Mesenchymal stem cell (in vitro differentiated cells and primary cell): ENCODE measurements at regions not wholly inside any gene's neighbourhood (a gene's known extent, or its start where the extent isn't known, plus 50 kb on each side); places are given as distances from the start of the nearest gene placed in this dataset.

Experiments
- DNase-seq: peaks from one replicate; pipeline ENCODE4 v3.0.0-alpha.2; 2013
- H2AFZ ChIP-seq: one replicate; pipeline ENCODE4 v1.6.1; 2013; ENCODE audit warnings: low read depth, mild to moderate bottlenecking, control low read depth, inconsistent platforms, low read length, moderate library complexity
- H2AK5ac ChIP-seq: 2 replicates; pipeline ENCODE4 v1.6.1; 2013; ENCODE audit warnings: low read length, moderate library complexity, mild to moderate bottlenecking, inconsistent platforms; ENCODE audit not compliant: severe bottlenecking
- H2BK120ac ChIP-seq: one replicate; pipeline ENCODE4 v1.6.1; 2013; ENCODE audit warnings: low read depth, mild to moderate bottlenecking, inconsistent platforms, low read length, moderate library complexity
- H2BK12ac ChIP-seq, 2 experiments: one replicate each; pipeline ENCODE4 v1.6.1; 2013; ENCODE audit warnings: inconsistent platforms in 2 of 2, low read length in 2 of 2, mild to moderate bottlenecking in 2 of 2, moderate library complexity in 2 of 2, control low read depth in 1 of 2
- H2BK15ac ChIP-seq: one replicate; pipeline ENCODE4 v1.6.1; 2013; ENCODE audit warnings: mild to moderate bottlenecking, low read depth, inconsistent platforms; ENCODE audit not compliant: poor library complexity, severe bottlenecking
- H2BK5ac ChIP-seq: 2 replicates; pipeline ENCODE4 v1.6.1; 2013; ENCODE audit warnings: low read depth, mild to moderate bottlenecking, low read length, control low read depth, inconsistent platforms; ENCODE audit not compliant: poor library complexity, severe bottlenecking
- H3K14ac ChIP-seq, 2 experiments: one replicate each; pipeline ENCODE4 v1.6.1; 2013; ENCODE audit warnings: inconsistent platforms in 2 of 2, low read length in 2 of 2, control low read depth in 1 of 2, mild to moderate bottlenecking in 1 of 2, moderate library complexity in 1 of 2
- H3K18ac ChIP-seq, 2 experiments: one replicate each; pipeline ENCODE4 v1.6.1; 2013; ENCODE audit warnings: inconsistent platforms in 2 of 2, low read length in 2 of 2, control low read depth in 1 of 2, low read depth in 1 of 2, mild to moderate bottlenecking in 1 of 2
- H3K23ac ChIP-seq, 2 experiments: one replicate each; pipeline ENCODE4 v1.6.1; 2013; ENCODE audit warnings: inconsistent platforms in 2 of 2, low read length in 2 of 2, mild to moderate bottlenecking in 2 of 2, moderate library complexity in 2 of 2, control low read depth in 1 of 2
- H3K27ac ChIP-seq: 2 replicates; pipeline ENCODE4 v1.5.1; 2013; ENCODE audit warnings: mild to moderate bottlenecking, moderate library complexity, low read length, control low read depth, inconsistent platforms; ENCODE audit not compliant: poor library complexity, severe bottlenecking
- H3K27me3 ChIP-seq, 2 experiments: 2 replicates each; pipeline versions ENCODE4 v1.6.1 to v1.7.0; 2013; ENCODE audit warnings: low read length in 2 of 2, mild to moderate bottlenecking in 2 of 2, moderate library complexity in 2 of 2, control low read depth in 1 of 2, inconsistent platforms in 1 of 2; ENCODE audit not compliant: control insufficient read depth in 1 of 2, insufficient read depth in 1 of 2
- H3K36me3 ChIP-seq, 2 experiments: 2 replicates each; pipeline versions ENCODE4 v1.6.1 to v1.7.0; 2013; ENCODE audit warnings: low read length in 2 of 2, control low read depth in 1 of 2, inconsistent platforms in 1 of 2, low read depth in 1 of 2, mild to moderate bottlenecking in 1 of 2; ENCODE audit not compliant: insufficient read depth in 2 of 2, control insufficient read depth in 1 of 2
- H3K4ac ChIP-seq, 2 experiments: one replicate each; pipeline ENCODE4 v1.6.1; 2013; ENCODE audit warnings: inconsistent platforms in 2 of 2, low read length in 2 of 2, mild to moderate bottlenecking in 2 of 2, moderate library complexity in 2 of 2, control low read depth in 1 of 2, low read depth in 1 of 2
- H3K4me1 ChIP-seq: 2 replicates; pipeline ENCODE4 v1.6.1; 2013; ENCODE audit warnings: low read depth, low read length, control low read depth; ENCODE audit not compliant: control insufficient read depth, insufficient read depth
- H3K4me2 ChIP-seq: 2 replicates; pipeline ENCODE4 v1.6.1; 2013; ENCODE audit warnings: low read length, mild to moderate bottlenecking, inconsistent platforms; ENCODE audit not compliant: poor library complexity, severe bottlenecking
- H3K4me3 ChIP-seq, 2 experiments: 2 replicates each; pipeline versions ENCODE4 v1.5.1 to v1.7.0; 2013; ENCODE audit warnings: low read length in 2 of 2, mild to moderate bottlenecking in 2 of 2, control low read depth in 1 of 2, low read depth in 1 of 2; ENCODE audit not compliant: insufficient read depth in 1 of 2
- H3K79me1 ChIP-seq: replicated peaks from 2 replicates; pipeline ENCODE4 v1.6.1; 2013; ENCODE audit warnings: mild to moderate bottlenecking, control low read depth, low read length, inconsistent platforms; ENCODE audit not compliant: poor library complexity, severe bottlenecking
- H3K9ac ChIP-seq: 2 replicates; pipeline ENCODE4 v1.7.0; 2013; ENCODE audit warnings: mild to moderate bottlenecking, low read length, moderate library complexity
- H3K9me3 ChIP-seq: 2 replicates; pipeline ENCODE4 v1.7.0; 2013; ENCODE audit warnings: mild to moderate bottlenecking, low read length; ENCODE audit not compliant: control insufficient read depth
- H4K8ac ChIP-seq: one replicate; pipeline ENCODE4 v1.6.1; 2013; ENCODE audit warnings: inconsistent platforms, mild to moderate bottlenecking, low read length, moderate library complexity
- H4K91ac ChIP-seq: one replicate; pipeline ENCODE4 v1.6.1; 2013; ENCODE audit warnings: mild to moderate bottlenecking, low read length, inconsistent platforms
- WGBS: methylation state at CpG from one replicate; pipeline ENCODE4 v1.1.7; 2013; ENCODE audit warnings: mixed read lengths; 5-methylcytosine and 5-hydroxymethylcytosine counted together

DNA sequence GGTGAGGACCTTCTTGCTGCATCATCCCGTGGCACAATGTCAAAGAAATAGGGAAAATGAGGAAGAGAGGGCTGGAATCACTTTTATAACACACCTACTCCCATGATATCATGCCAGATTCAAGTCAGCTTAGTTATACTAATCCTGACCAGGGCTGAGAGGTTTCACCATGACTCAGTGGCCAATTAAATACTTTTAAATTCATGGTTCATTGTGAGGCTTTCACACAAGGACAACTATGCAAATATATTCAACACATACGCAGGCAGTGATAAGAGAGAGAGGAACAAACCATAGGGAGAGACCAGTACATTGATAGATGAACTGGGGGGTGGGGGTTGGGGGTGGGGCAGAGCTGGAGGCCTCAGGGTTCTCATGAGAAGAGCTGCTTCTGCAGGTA is 313.1 kb downstream of the LRFN2 start:
- H3K18ac ChIP-seq = no peak overlapping the region
- H3K23ac ChIP-seq = no peak overlapping the region
- no peak overlapping the region for H2BK15ac ChIP-seq
- H3K27me3 ChIP-seq = peaks cover 0 to 4% of the 10 kb centered on the region in 2 experiments
- no peak overlapping the region for H2BK120ac ChIP-seq
- H4K91ac ChIP-seq = no peak overlapping the region
- no peak overlapping the region for H3K27ac ChIP-seq
- H2BK5ac ChIP-seq = no peak overlapping the region
- no peak overlapping the region for H4K8ac ChIP-seq
- no peak overlapping the region for H3K9ac ChIP-seq
- H2BK12ac ChIP-seq = no peak overlapping the region
- H3K9me3 ChIP-seq = no peaks in the 10 kb centered on the region
- no peak for DNase-seq
- WGBS = 61% methylated on average over 2 of the region's 2 CpGs
- no peaks in the 10 kb centered on the region for H3K36me3 ChIP-seq
- no peak overlapping the region for H2AK5ac ChIP-seq
- peaks cover 1% of the 10 kb centered on the region for H3K4me1 ChIP-seq
- H3K14ac ChIP-seq = no peak overlapping the region
- no peak overlapping the region for H3K4me3 ChIP-seq
- H3K79me1 ChIP-seq = no peaks in the 10 kb centered on the region
- no peak overlapping the region for H3K4me2 ChIP-seq
- no peak overlapping the region for H3K4ac ChIP-seq
- no peak overlapping the region for H2AFZ ChIP-seq

DNA sequence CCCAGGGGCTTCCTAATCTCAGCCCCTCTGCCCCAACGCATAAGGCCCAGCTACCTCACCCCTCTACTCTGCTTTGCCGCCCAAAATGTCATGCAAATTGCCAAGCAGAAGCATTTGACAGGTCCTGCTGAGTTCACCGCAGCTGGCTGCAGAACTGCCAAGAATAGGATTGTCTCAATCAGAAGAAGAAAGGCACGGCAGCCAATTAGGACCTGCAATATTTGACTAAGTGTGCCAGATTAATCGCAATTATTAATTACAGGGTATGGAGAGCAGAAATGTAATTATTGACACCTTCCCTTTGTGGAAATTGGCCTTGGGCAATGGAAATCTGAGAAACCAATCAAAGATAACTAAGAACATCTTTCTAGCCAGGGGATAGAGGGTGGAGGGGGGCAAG is 318.6 kb downstream of the LRFN2 start:
- H3K79me1 ChIP-seq = no peaks in the 10 kb centered on the region
- H3K18ac ChIP-seq = no peak overlapping the region
- no peak overlapping the region for H3K4me3 ChIP-seq
- H4K91ac ChIP-seq = no peak overlapping the region
- H2AFZ ChIP-seq = no peak overlapping the region
- H2AK5ac ChIP-seq = no peak overlapping the region
- no peak overlapping the region for H2BK15ac ChIP-seq
- peaks cover 0 to 4% of the 10 kb centered on the region in 2 experiments for H3K27me3 ChIP-seq
- no peak overlapping the region for H3K14ac ChIP-seq
- H3K4ac ChIP-seq = no peak overlapping the region
- H2BK5ac ChIP-seq = no peak overlapping the region
- WGBS = 55% methylated on average over 5 of the region's 5 CpGs
- H3K4me2 ChIP-seq = no peak overlapping the region
- no peaks in the 10 kb centered on the region for H3K36me3 ChIP-seq
- H3K9me3 ChIP-seq = no peaks in the 10 kb centered on the region
- no peak overlapping the region for H3K23ac ChIP-seq
- no peak overlapping the region for H4K8ac ChIP-seq
- no peak overlapping the region for H2BK12ac ChIP-seq
- H3K27ac ChIP-seq = no peak overlapping the region
- no peak overlapping the region for H3K9ac ChIP-seq
- no peak overlapping the region for H2BK120ac ChIP-seq
- no peak for DNase-seq
- H3K4me1 ChIP-seq = no peaks in the 10 kb centered on the region

DNA sequence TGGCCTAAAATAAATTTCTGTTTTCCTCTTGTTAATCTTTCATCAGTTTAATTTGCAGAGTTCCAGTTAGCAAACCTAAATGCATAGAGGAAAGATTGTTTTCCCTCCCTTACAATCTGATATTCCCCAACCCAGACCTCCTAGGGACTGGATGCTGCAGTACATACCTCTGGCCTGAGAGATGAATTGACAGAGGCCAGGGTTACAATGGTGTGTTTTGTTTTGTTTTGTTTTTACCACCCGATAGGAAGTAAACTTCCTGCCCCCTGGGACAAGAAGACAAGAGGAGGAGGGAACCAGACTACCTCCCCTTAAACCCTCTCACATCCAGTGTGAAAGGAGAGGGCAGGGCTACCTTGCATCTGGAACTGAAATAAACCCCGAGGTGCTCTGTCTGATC is 319.0 kb downstream of the LRFN2 start:
- H4K8ac ChIP-seq = no peak overlapping the region
- no peak overlapping the region for H3K4ac ChIP-seq
- H2AK5ac ChIP-seq = no peak overlapping the region
- H3K27ac ChIP-seq = no peak overlapping the region
- no peaks in the 10 kb centered on the region for H3K79me1 ChIP-seq
- no peak for DNase-seq
- no peaks in the 10 kb centered on the region for H3K9me3 ChIP-seq
- H2BK5ac ChIP-seq = no peak overlapping the region
- H3K4me2 ChIP-seq = no peak overlapping the region
- no peak overlapping the region for H3K23ac ChIP-seq
- H3K36me3 ChIP-seq = no peaks in the 10 kb centered on the region
- H4K91ac ChIP-seq = no peak overlapping the region
- no peaks in the 10 kb centered on the region for H3K4me1 ChIP-seq
- no peak overlapping the region for H2BK120ac ChIP-seq
- H3K9ac ChIP-seq = no peak overlapping the region
- H2AFZ ChIP-seq = no peak overlapping the region
- H2BK12ac ChIP-seq = no peak overlapping the region
- H2BK15ac ChIP-seq = no peak overlapping the region
- no peak overlapping the region for H3K18ac ChIP-seq
- no peak overlapping the region for H3K14ac ChIP-seq
- H3K4me3 ChIP-seq = no peak overlapping the region
- H3K27me3 ChIP-seq = peaks cover 0 to 4% of the 10 kb centered on the region in 2 experiments
- WGBS = 18% methylated on average over 1 of the region's 2 CpGs

DNA sequence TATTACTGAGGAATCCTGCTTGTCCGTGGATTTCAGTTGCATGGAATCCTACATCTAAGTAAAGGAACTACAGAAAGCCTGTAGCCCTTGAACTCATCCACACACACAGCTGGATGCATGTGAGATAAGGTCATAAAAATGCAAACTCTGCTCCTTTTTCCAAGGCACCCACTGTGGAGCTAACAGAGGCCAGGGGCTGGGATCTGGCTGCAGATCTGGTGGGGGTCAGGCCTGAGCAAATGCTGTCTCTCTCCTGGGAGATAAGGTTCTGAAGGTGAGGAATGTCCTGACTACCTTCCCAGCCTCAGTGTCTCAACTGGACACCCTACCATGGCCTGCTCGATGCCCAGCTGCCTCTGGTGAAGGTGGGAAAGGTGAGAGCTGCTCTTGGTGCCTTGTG is 321.5 kb downstream of the LRFN2 start:
- H2BK5ac ChIP-seq = no peak overlapping the region
- no peak overlapping the region for H4K91ac ChIP-seq
- H3K18ac ChIP-seq = no peak overlapping the region
- no peaks in the 10 kb centered on the region for H3K9me3 ChIP-seq
- H2BK120ac ChIP-seq = no peak overlapping the region
- H2BK15ac ChIP-seq = no peak overlapping the region
- H3K79me1 ChIP-seq = no peaks in the 10 kb centered on the region
- DNase-seq = no peak
- H2BK12ac ChIP-seq = no peak overlapping the region
- H3K4ac ChIP-seq = no peak overlapping the region
- no peak overlapping the region for H4K8ac ChIP-seq
- no peak overlapping the region for H2AK5ac ChIP-seq
- WGBS = 13% methylated on average over 2 of the region's 2 CpGs
- H3K9ac ChIP-seq = no peak overlapping the region
- no peak overlapping the region for H3K4me2 ChIP-seq
- H3K4me3 ChIP-seq = no peak overlapping the region
- no peaks in the 10 kb centered on the region for H3K36me3 ChIP-seq
- no peaks in the 10 kb centered on the region for H3K4me1 ChIP-seq
- H3K27me3 ChIP-seq = no peaks in the 10 kb centered on the region
- H3K27ac ChIP-seq = no peak overlapping the region
- H3K14ac ChIP-seq = no peak overlapping the region
- H3K23ac ChIP-seq = no peak overlapping the region
- H2AFZ ChIP-seq = no peak overlapping the region
